ENCODE measurements at regions not wholly inside any gene's neighbourhood (a gene's known extent, or its start where the extent isn't known, plus 50 kb on each side); places are given as distances from the start of the nearest gene placed in this dataset.

DNA sequence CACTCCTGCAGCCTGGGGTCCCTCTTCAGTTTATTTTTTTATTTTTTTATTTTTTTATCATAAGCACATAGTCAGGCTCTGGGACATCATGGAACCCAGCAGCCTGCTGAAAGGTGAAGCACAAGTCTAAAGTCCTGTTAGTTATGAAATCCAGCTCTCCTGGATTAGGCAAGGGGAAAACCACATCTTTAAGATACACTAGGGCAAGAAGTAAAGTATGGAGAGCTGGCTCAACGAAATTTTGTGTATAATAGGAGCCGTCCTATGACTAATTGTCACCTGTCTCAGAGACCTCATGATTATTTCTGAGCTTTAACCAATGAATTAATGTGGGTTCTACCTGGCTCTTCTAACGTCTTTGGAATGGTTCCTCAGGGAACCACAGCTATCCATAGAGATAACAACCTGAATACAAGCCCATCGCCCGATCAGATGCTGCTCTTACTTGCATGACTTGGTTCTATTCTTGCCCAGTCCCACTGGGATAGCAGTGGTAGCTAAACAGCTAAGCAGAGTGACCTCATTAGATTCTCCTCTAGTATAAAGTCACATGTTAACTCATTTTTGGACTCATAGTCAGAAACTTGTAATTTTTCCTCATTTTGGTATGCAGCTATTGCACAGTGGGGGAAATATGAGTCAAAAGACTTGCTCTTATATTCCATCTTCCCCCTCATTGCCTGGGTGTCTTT lies 122.7 kb downstream of the LMO4 start:
- in situ Hi-C loops (cut with HindIII; ENCODE audit: low pct_unique_long_range_greater_than_20kb, low sequenced_read_pairs), result no loop called here
- peak in 1 of 2 experiments; percentile 16 for DNase-seq (ENCODE audit: low read depth in 1 of 2, low spot score in 1 of 2)
- TF ChIP-seq JUND (IDR thresholded peaks at IDR 0.05; ENCODE audit: low read depth), result no peak

DNA sequence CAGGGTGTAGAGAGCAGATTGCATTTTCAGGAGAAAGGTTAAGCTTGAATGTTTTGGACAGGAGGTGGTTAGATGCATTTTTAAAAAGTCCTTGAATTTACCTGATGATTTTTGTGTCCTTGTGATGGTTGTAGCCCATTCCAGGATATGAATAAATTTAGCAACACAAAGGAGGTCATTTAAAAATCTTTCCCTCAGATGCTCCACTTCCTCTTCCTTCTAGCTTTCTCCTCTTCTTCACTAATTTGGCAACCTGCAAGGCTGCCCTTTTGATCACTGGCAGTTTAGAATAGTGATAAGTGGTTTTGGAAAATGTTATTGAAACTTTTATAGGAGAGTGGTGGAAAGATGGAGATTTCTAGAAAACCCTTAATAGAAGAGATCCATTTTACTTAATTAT lies 124.0 kb downstream of the LMO4 start:
- TF ChIP-seq JUND (IDR thresholded peaks at IDR 0.05; ENCODE audit: low read depth), result no peak
- DNase-seq (ENCODE audit: low read depth in 1 of 2, low spot score in 1 of 2), result no peak
- in situ Hi-C loops (cut with HindIII; ENCODE audit: low pct_unique_long_range_greater_than_20kb, low sequenced_read_pairs), result no loop called here

DNA sequence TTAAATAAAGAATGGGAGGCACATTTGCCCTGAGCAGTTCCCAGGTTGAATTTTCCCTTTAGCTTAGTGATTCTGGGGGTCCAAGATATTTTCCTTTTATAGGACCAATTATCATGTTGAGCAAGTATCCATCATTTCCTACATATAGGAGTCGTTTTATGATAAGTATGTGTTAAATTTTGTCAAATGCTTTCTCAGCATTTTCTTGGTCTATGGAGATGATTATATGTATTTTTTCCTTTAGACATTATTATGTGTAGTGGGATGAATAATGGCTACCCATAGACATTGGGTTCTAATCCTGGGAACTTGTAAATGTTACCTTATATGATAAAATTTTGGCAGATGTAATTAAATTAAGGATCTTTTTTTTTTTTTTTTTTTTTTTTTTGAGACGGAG lies 128.7 kb downstream of the LMO4 start:
- DNase-seq (ENCODE audit: low read depth in 1 of 2, low spot score in 1 of 2), result no peak
- TF ChIP-seq JUND (IDR thresholded peaks at IDR 0.05; ENCODE audit: low read depth), result no peak
- in situ Hi-C loops (cut with HindIII; ENCODE audit: low pct_unique_long_range_greater_than_20kb, low sequenced_read_pairs), result no loop called here

DNA sequence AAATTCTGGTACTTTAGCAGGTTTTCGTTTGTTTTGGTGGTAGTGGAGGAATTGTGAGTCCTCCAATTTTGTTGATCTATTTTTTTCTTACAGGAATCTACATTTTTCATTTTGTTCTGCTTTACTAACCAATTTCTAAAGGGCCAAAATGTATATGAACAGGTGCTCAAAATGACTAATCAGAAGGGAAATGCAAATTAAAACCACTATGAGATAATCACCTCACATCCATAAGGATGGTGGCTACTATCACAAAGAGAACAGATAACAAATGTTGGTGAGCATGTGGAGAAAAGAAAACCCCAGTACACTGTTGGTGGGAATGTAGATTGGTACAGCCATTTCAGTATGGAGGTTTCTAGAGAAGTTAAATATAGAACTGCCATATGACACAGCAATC lies 134.2 kb downstream of the LMO4 start:
- in situ Hi-C loops (cut with HindIII; ENCODE audit: low pct_unique_long_range_greater_than_20kb, low sequenced_read_pairs), result no loop called here
- no peak for TF ChIP-seq JUND (IDR thresholded peaks at IDR 0.05; ENCODE audit: low read depth)

DNA sequence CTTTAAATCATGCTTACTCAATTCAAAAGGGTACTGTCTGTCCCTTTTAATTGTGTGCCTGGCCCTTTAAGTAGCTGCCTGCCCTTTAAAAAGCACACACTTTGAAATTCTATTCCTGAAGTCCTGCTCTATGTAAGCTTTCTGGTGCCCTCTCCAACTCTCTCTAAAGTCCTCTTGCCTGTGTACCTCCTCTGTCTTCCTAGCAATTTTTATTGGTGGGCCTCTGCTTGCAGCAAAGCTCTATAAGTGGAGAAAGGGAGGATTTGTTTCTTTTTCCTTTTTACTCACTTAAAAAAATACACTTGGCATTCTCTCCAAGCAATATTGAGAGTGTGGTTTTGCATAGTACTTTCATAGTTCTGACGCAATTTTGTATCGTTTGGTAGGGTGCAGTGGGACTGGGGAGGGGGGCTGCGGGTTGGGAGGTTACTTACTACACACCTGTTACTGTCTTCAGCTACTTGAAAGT lies 135.4 kb downstream of the LMO4 start:
- in situ Hi-C loops (cut with HindIII; ENCODE audit: low pct_unique_long_range_greater_than_20kb, low sequenced_read_pairs), result no loop called here
- TF ChIP-seq JUND (IDR thresholded peaks at IDR 0.05; ENCODE audit: low read depth), result no peak
- DNase-seq (ENCODE audit: low read depth in 1 of 2, low spot score in 1 of 2), result no peak

More for the DNA sequence above, 134.2 kb downstream of the LMO4 start:
- DNase-seq (ENCODE audit: low read depth in 1 of 2, low spot score in 1 of 2), result no peak

DNA sequence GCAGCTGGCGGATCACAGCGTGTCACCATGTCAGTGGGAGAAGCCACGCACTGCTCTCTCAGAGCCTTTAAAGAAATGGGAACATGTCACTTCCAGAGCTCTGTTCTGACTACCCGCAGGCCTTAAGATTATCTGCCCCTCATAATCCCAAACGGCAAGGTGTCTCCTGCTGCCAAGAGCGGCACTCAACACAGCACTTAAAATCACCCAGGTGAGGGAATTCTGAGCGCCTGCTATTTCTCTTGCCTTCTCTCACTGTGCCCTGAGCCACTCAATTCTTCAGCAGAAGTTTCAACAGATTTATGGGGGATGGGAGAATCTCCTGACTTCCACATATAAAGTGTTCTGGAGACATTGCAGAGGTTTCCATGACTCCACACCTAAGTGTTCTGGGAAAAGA lies 137.9 kb downstream of the LMO4 start:
- no peak for TF ChIP-seq JUND (IDR thresholded peaks at IDR 0.05; ENCODE audit: low read depth)
- DNase-seq (ENCODE audit: low read depth in 1 of 2, low spot score in 1 of 2), result no peak
- in situ Hi-C loops (cut with HindIII; ENCODE audit: low pct_unique_long_range_greater_than_20kb, low sequenced_read_pairs), result no loop called here

DNA sequence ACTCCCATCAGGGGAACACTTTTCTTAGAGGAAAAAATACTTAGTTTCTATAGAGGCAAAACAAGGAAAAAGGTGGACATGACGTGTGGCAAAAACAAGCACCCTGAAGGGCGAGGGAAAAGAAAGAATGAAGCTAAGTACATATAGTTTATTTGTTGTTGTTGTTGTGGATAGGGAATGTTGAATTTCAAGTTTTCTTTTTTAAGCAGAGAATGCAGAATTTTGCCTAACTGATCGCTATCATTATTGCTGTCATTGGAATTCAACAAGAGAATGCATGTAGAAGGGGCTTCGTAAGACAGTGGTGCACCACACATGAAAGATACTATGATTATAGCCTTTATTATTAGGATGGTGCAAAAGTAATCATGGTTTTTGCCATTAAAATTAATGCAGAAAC lies 144.0 kb downstream of the LMO4 start:
- in situ Hi-C loops (cut with HindIII; ENCODE audit: low pct_unique_long_range_greater_than_20kb, low sequenced_read_pairs), result no loop called here
- DNase-seq (ENCODE audit: low read depth in 1 of 2, low spot score in 1 of 2), result peak in 1 of 2 experiments; percentile 16
- no peak for TF ChIP-seq JUND (IDR thresholded peaks at IDR 0.05; ENCODE audit: low read depth)

DNA sequence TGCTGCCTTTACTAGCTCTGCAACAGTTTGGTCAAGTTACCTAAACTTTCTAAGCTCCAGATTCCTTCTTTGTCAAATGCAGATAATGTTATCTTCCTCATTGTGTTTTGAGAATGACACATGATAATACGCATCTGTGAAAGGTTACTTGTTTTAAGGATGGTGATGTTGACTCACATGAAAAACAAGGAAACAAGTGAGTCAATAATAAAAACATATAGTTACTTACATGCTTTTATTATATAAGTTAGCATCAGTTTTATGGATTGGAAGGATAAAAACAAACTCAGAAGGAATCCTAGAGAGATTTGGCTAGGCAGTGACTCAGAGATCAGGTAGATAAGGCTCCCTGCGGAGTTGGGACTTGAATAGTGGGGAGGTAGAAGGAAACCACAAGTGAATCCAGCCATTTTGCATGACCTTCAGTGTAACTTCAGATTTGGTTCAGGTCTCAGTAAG lies 144.6 kb downstream of the LMO4 start:
- in situ Hi-C loops (cut with HindIII; ENCODE audit: low pct_unique_long_range_greater_than_20kb, low sequenced_read_pairs), result no loop called here
- DNase-seq (ENCODE audit: low read depth in 1 of 2, low spot score in 1 of 2), result peak in 1 of 2 experiments; percentile 64
- 0 out of 2 replicates have a peak, but pooled peaks have one; percentile 31 for TF ChIP-seq JUND (IDR thresholded peaks at IDR 0.05; ENCODE audit: low read depth)

DNA sequence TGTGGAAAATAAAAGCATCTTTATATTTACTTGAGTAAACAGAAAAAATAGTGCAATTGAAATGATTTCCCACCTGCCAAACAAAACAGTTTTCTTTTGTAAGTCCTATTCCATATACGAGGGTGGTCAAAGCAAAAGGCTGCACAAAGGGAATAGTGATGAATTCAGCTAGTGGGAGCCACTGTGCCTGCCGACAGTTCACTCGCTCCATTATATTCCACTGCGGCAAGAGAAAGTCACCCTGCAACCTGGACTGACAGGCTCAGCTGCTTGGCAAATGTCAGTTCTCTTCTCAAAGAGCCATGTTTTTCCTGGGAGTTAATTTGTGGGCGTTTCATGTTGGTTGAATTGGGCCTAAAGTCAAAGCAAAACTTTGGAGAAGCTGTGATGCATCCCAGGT lies 145.4 kb downstream of the LMO4 start:
- in situ Hi-C loops (cut with HindIII; ENCODE audit: low pct_unique_long_range_greater_than_20kb, low sequenced_read_pairs), result no loop called here
- peak in 1 of 2 experiments; percentile 63 for DNase-seq (ENCODE audit: low read depth in 1 of 2, low spot score in 1 of 2)
- no peak for TF ChIP-seq JUND (IDR thresholded peaks at IDR 0.05; ENCODE audit: low read depth)

DNA sequence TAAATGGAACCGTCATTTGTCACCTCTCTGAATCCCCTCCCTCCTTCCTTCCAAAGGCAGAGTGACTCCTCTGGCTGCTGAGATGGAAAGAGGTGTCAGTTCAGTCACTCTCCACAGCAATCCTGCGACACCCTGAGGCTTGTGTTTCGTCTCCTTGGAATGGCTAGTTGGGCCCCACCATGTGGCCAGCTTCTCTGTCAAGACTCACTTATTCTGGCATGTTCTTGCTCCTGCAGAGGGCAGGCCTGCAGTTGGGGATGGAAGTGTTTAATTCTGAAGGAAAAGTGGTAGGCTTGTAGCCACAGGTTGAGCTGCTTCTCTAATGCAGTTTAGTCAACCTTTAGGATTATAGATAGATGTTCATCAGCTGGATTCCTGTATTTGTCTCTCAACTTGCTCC lies 149.6 kb downstream of the LMO4 start:
- DNase-seq (ENCODE audit: low read depth in 1 of 2, low spot score in 1 of 2), result peak in 1 of 2 experiments; percentile 73
- in situ Hi-C loops (cut with HindIII; ENCODE audit: low pct_unique_long_range_greater_than_20kb, low sequenced_read_pairs), result no loop called here
- TF ChIP-seq JUND (IDR thresholded peaks at IDR 0.05; ENCODE audit: low read depth), result no peak

DNA sequence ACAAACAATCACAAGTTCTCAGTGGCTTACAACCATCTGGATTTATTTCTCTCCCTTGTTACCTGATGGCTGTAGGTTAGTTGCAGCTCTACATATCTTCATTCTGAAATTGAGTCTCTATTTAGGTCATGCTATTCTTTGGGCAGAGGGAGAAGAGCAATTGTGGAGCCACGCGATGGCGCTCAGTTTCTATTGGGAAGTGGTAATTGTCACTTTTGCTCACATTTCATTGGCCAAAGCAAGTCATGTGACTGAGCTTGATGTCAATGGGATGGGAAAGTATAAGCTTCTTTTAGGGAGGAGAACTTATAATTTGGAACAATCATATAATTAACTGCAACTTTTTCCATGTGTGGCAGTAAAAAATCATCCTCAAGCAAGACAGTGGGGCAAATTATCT lies 166.5 kb downstream of the LMO4 start:
- in situ Hi-C loops (cut with HindIII; ENCODE audit: low pct_unique_long_range_greater_than_20kb, low sequenced_read_pairs), result no loop called here
- peak in 1 of 2 experiments; percentile 32 for DNase-seq (ENCODE audit: low read depth in 1 of 2, low spot score in 1 of 2)
- no peak for TF ChIP-seq JUND (IDR thresholded peaks at IDR 0.05; ENCODE audit: low read depth)

DNA sequence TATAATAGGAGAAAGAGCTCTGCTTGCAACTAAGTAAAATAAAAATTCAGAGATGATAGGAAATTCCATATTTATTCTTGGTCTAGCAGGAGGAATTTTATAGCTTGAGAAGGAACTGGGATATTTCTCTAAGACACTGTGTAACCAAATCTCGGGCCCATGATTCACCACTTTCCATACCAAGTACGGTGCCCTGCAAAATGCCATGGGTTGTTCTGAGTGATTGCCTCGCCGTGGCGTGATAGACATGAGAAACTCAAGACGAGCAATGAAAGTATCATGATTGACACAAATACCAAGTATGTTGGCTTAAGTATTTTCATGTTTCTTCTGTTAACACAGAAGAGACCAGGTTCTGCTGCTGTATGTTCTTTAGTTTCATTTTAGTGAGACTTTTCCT lies 167.2 kb downstream of the LMO4 start:
- no peak for TF ChIP-seq JUND (IDR thresholded peaks at IDR 0.05; ENCODE audit: low read depth)
- in situ Hi-C loops (cut with HindIII; ENCODE audit: low pct_unique_long_range_greater_than_20kb, low sequenced_read_pairs), result no loop called here
- DNase-seq (ENCODE audit: low read depth in 1 of 2, low spot score in 1 of 2), result no peak

DNA sequence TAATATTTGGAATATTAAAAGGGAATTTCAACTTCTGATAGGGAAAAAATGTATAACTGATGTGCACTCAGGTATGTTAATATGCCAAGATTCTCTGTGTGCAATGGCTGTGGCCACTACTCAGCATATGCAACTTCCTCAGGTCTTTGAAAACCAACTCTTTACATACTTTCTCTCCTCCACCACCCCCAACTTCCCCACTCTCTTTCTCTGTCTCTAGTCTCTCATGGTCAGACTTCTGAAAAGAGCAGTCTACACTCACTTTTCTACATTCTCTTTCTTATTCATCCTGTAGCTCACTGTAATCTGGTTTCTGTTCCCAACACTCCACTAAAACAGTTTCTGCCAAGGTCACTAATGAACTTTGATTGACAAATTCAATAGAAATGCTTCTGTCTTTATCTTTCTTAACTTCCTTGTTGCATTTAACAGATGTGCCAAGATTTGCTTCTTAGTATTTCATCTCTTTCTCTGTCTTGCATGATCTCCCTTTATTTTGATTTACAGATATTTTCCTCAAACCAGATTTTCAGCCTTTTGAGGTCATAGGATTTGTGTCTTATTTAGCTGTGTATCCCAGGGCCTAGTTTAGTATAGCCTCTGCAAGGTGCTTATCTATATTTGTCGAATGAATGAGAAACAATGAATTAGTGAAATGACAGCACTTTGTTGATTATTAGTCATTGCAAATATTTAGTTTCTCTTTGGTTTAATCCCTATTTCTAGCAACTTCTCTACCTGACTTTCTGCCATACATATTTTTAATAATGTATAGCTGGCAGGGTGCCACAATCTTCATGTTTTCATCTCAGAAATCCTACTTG lies 168.9 kb downstream of the LMO4 start:
- no peak for DNase-seq (ENCODE audit: low read depth in 1 of 2, low spot score in 1 of 2)
- in situ Hi-C loops (cut with HindIII; ENCODE audit: low pct_unique_long_range_greater_than_20kb, low sequenced_read_pairs), result no loop called here
- no peak for TF ChIP-seq JUND (IDR thresholded peaks at IDR 0.05; ENCODE audit: low read depth)

Data from T47D (cell line).